Smooth muscle cell (in vitro differentiated cells): ENCODE measurements at regions not wholly inside any gene's neighbourhood (a gene's known extent, or its start where the extent isn't known, plus 50 kb on each side); places are given as distances from the start of the nearest gene placed in this dataset.
"Not testable (repeated sequence)": the region's sequence is repeated elsewhere in the genome, so short reads cannot be mapped to it uniquely, and the experiment has no call there.

Experiments
- DNase-seq: peaks from one replicate; lab custom pipeline; 2025; ENCODE audit not compliant: unreplicated experiment; lab: John Stamatoyannopoulos, UW
- H2AFZ ChIP-seq: fragments of 200-600 bp; sonication (generic); 2 replicates; pipeline ENCODE4 v1.6.0; 2016; ENCODE audit warnings: antibody characterized with exemption, low read depth, mild to moderate bottlenecking
- H3F3A ChIP-seq: fragments of 200-600 bp; sonication (generic); 2 replicates; pipeline ENCODE4 v1.6.0; 2017; ENCODE audit warnings: antibody characterized with exemption, low read depth
- H3K27ac ChIP-seq: fragments of 200-600 bp; sonication (generic); 2 replicates; pipeline ENCODE4 v1.5.1; 2016; ENCODE audit warnings: low read depth, mild to moderate bottlenecking
- H3K27me3 ChIP-seq: fragments of 200-600 bp; sonication (generic); 2 replicates; pipeline ENCODE4 v1.6.1; 2016; ENCODE audit warnings: low read depth, mild to moderate bottlenecking
- H3K36me3 ChIP-seq: fragments of 200-600 bp; sonication (generic); 2 replicates; pipeline ENCODE4 v1.5.1; 2016; ENCODE audit warnings: low read depth
- H3K4me1 ChIP-seq: fragments of 200-600 bp; sonication (generic); 2 replicates; pipeline ENCODE4 v1.5.1; 2016; ENCODE audit warnings: low read depth
- H3K4me2 ChIP-seq: fragments of 200-600 bp; sonication (generic); 2 replicates; pipeline ENCODE4 v1.6.0; 2016; ENCODE audit warnings: mild to moderate bottlenecking
- H3K4me3 ChIP-seq: fragments of 200-600 bp; sonication (generic); 2 replicates; pipeline ENCODE4 v1.5.1; 2016; ENCODE audit warnings: mild to moderate bottlenecking
- H3K79me2 ChIP-seq: fragments of 200-600 bp; sonication (generic); 2 replicates; pipeline ENCODE4 v1.6.0; 2016; ENCODE audit warnings: low read depth, mild to moderate bottlenecking
- H3K9ac ChIP-seq: fragments of 200-600 bp; sonication (generic); 2 replicates; pipeline ENCODE4 v1.6.0; 2016; ENCODE audit warnings: low read depth
- H3K9me3 ChIP-seq: fragments of 200-600 bp; sonication (generic); replicated peaks from 2 replicates; pipeline ENCODE4 v1.5.1; 2016; ENCODE audit warnings: low read depth
- H4K20me1 ChIP-seq: fragments of 200-600 bp; sonication (generic); 2 replicates; pipeline ENCODE4 v1.6.0; 2016; ENCODE audit warnings: low read depth
- WGBS: methylation state at CpG from one replicate; pipeline ENCODE4 v1.1.7; 2016; ENCODE audit warnings: low lambda C conversion rate; 5-methylcytosine and 5-hydroxymethylcytosine counted together
- TF ChIP-seq, protein P1 (sequence below): fragments of 200-600 bp; sonication (generic); IDR thresholded peaks from 2 replicates; pipeline ENCODE4 v1.5.1; 2017; ENCODE audit warnings: borderline replicate concordance, mild to moderate bottlenecking, antibody characterized with exemption; ENCODE audit not compliant: insufficient read depth, poor library complexity, severe bottlenecking

- no peaks in the 10 kb centered on the region for H3F3A ChIP-seq
- no peak overlapping the region for H3K4me2 ChIP-seq
- no peaks in the 10 kb centered on the region for H3K9me3 ChIP-seq
- TF ChIP-seq, protein P1, sequence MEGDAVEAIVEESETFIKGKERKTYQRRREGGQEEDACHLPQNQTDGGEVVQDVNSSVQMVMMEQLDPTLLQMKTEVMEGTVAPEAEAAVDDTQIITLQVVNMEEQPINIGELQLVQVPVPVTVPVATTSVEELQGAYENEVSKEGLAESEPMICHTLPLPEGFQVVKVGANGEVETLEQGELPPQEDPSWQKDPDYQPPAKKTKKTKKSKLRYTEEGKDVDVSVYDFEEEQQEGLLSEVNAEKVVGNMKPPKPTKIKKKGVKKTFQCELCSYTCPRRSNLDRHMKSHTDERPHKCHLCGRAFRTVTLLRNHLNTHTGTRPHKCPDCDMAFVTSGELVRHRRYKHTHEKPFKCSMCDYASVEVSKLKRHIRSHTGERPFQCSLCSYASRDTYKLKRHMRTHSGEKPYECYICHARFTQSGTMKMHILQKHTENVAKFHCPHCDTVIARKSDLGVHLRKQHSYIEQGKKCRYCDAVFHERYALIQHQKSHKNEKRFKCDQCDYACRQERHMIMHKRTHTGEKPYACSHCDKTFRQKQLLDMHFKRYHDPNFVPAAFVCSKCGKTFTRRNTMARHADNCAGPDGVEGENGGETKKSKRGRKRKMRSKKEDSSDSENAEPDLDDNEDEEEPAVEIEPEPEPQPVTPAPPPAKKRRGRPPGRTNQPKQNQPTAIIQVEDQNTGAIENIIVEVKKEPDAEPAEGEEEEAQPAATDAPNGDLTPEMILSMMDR = no peak
- H3K9ac ChIP-seq = no peak overlapping the region
- H3K79me2 ChIP-seq = no peaks in the 10 kb centered on the region
- H3K4me1 ChIP-seq = peaks cover 3% of the 10 kb centered on the region
- no peaks in the 10 kb centered on the region for H3K36me3 ChIP-seq
- no peak for DNase-seq
- H3K4me3 ChIP-seq = no peak overlapping the region
- H3K27ac ChIP-seq = no peak overlapping the region
- H3K27me3 ChIP-seq = no peaks in the 10 kb centered on the region
- no peaks in the 10 kb centered on the region for H4K20me1 ChIP-seq
- H2AFZ ChIP-seq = no peak overlapping the region
- WGBS = 88% methylated on average over 3 of the region's 3 CpGs
Measured at GRCh38 chr4:132488555-132488954, 660.5 kb upstream of the PCDH10 start.

DNA sequence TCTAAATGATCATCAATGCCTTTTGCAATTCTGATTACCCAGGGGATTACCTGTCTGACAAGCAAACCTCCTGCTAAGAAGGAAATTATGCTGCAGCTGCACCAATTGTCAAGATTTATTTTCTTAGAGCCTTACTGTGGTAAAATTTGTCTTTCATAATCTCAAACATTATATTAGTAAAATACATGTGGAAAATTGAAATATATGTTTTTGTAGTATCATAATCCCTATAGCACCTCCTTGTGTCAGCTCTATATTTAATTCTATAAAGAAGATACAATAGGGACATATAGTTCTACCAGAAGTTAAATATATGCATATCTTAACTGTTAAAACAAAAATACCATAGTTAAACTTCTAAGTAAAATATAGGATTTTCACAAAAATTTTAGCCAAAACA lies 655.6 kb upstream of the PCDH10 start:
- TF ChIP-seq, protein P1 = no peak
- no peaks in the 10 kb centered on the region for H4K20me1 ChIP-seq

DNA sequence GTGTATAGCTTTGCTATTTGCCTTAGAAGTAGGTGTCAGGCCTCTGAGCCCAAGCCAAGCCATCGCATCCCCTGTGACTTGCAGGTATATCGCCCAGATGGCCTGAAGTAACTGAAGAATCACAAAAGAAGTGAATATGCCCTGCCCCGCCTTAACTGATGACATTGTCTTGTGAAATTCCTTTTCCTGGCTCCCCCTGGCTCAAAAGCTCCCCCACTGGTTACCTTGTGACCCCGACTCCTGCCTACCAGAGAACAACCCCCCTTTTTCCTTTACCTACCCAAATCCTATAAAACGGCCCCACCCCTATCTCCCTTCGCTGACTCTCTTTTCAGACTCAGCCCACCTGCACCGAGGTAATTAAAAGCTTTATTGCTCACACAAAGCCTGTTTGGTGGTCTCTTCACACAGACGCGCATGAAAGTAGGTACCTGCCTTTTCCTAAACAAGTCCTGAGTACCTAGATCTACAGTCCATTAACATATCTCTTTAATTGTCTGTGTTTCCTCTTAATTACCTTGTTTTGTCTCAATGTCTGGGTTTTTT lies 653.8 kb upstream of the PCDH10 start:
- not testable (repeated sequence) for H3K4me1 ChIP-seq, H3K4me2 ChIP-seq, H3K36me3 ChIP-seq, H3K9ac ChIP-seq, H3K27me3 ChIP-seq, DNase-seq, H3F3A ChIP-seq, H4K20me1 ChIP-seq, H3K79me2 ChIP-seq, H3K4me3 ChIP-seq, H2AFZ ChIP-seq, H3K9me3 ChIP-seq, H3K27ac ChIP-seq
- WGBS = 43% methylated on average over 9 of the region's 9 CpGs

More for the DNA sequence above, 655.6 kb upstream of the PCDH10 start:
- H3K9ac ChIP-seq = no peak overlapping the region
- no peak for DNase-seq
- peaks cover 3% of the 10 kb centered on the region for H3K4me1 ChIP-seq
- no peaks in the 10 kb centered on the region for H3K36me3 ChIP-seq
- no peaks in the 10 kb centered on the region for H3K27me3 ChIP-seq
- H3F3A ChIP-seq = no peaks in the 10 kb centered on the region
- no peak overlapping the region for H3K27ac ChIP-seq
- H3K9me3 ChIP-seq = no peaks in the 10 kb centered on the region
- H3K79me2 ChIP-seq = no peaks in the 10 kb centered on the region
- no peak overlapping the region for H2AFZ ChIP-seq
- H3K4me2 ChIP-seq = no peak overlapping the region
- H3K4me3 ChIP-seq = no peak overlapping the region

- no peaks in the 10 kb centered on the region for H3F3A ChIP-seq
- WGBS = 97% methylated on average over 2 of the region's 2 CpGs
Measured at GRCh38 chr4:132498215-132498614, 650.9 kb upstream of the PCDH10 start.

More at GRCh38 chr4:132498215-132498614, 650.9 kb upstream of the PCDH10 start:
- no peak overlapping the region for H3K27ac ChIP-seq
- H3K27me3 ChIP-seq = no peaks in the 10 kb centered on the region
- no peaks in the 10 kb centered on the region for H3K36me3 ChIP-seq
- H3K9me3 ChIP-seq = no peaks in the 10 kb centered on the region
- no peak for DNase-seq
- H3K79me2 ChIP-seq = no peaks in the 10 kb centered on the region
- H3K4me2 ChIP-seq = no peak overlapping the region
- no peaks in the 10 kb centered on the region for H4K20me1 ChIP-seq
- no peaks in the 10 kb centered on the region for H3K4me1 ChIP-seq
- TF ChIP-seq, protein P1 = no peak
- no peak overlapping the region for H3K9ac ChIP-seq
- H2AFZ ChIP-seq = no peak overlapping the region
- H3K4me3 ChIP-seq = no peak overlapping the region
